ENCODE measurements at regions not wholly inside any gene's neighbourhood (a gene's known extent, or its start where the extent isn't known, plus 50 kb on each side); places are given as distances from the start of the nearest gene placed in this dataset.
"Not testable (repeated sequence)": the region's sequence is repeated elsewhere in the genome, so short reads cannot be mapped to it uniquely, and the experiment has no call there.

GRCh38 chr7:142579946-142580345 is 169.3 kb upstream of the PRSS1 start:
- intact Hi-C loops (cut with micrococcal nuclease), result loop anchor here (10.0 kb wide), 1 partner anchor 95 kb away; no protein-coding TSS in a partner anchor

GRCh38 chr7:142575351-142575750 is 173.9 kb upstream of the PRSS1 start:
- intact Hi-C loops (cut with micrococcal nuclease), result not testable (repeated sequence)

- intact Hi-C loops (cut with micrococcal nuclease), result no loop called here
Observed at GRCh38 chr7:142571581-142571980, 177.7 kb upstream of the PRSS1 start.

- intact Hi-C loops (cut with micrococcal nuclease), result no loop called here
Observed at GRCh38 chr7:142569851-142570250, 179.4 kb upstream of the PRSS1 start.

GRCh38 chr7:142568435-142569097 is 180.7 kb upstream of the PRSS1 start:
- intact Hi-C loops (cut with micrococcal nuclease), result no loop called here

- intact Hi-C loops (cut with micrococcal nuclease), result no loop called here
Observed at GRCh38 chr7:142567201-142568075, 181.8 kb upstream of the PRSS1 start.

GRCh38 chr7:142566271-142566670 is 183.0 kb upstream of the PRSS1 start:
- intact Hi-C loops (cut with micrococcal nuclease), result no loop called here

- intact Hi-C loops (cut with micrococcal nuclease), result not testable (repeated sequence)
Observed at GRCh38 chr7:142564125-142564524, 185.1 kb upstream of the PRSS1 start.

- intact Hi-C loops (cut with micrococcal nuclease), result no loop called here
Observed at GRCh38 chr7:142563470-142563869, 185.8 kb upstream of the PRSS1 start.

GRCh38 chr7:142562688-142563087 is 186.6 kb upstream of the PRSS1 start:
- intact Hi-C loops (cut with micrococcal nuclease), result no loop called here

- intact Hi-C loops (cut with micrococcal nuclease), result not testable (repeated sequence)
Observed at GRCh38 chr7:142561396-142561795, 187.9 kb upstream of the PRSS1 start.

- intact Hi-C loops (cut with micrococcal nuclease), result not testable (repeated sequence)
Observed at GRCh38 chr7:142560770-142561169, 188.5 kb upstream of the PRSS1 start.

GRCh38 chr7:142560166-142560565 is 189.1 kb upstream of the PRSS1 start:
- intact Hi-C loops (cut with micrococcal nuclease), result no loop called here

- intact Hi-C loops (cut with micrococcal nuclease), result loop anchor here (1.0 to 5.0 kb wide), 4 partner anchors 23 to 253 kb away; no protein-coding TSS in a partner anchor
Observed at GRCh38 chr7:142557971-142558582, 191.2 kb upstream of the PRSS1 start.

GRCh38 chr7:142556740-142557139 is 192.5 kb upstream of the PRSS1 start:
- intact Hi-C loops (cut with micrococcal nuclease), result loop anchor here (5.0 kb wide), 1 partner anchor 46 kb away; no protein-coding TSS in a partner anchor

GRCh38 chr7:142554560-142555532 is 194.4 kb upstream of the PRSS1 start:
- intact Hi-C loops (cut with micrococcal nuclease), result loop anchor here (5.0 kb wide), 1 partner anchor 47 kb away; no protein-coding TSS in a partner anchor

GRCh38 chr7:142553216-142553615 is 196.1 kb upstream of the PRSS1 start:
- intact Hi-C loops (cut with micrococcal nuclease), result no loop called here

- intact Hi-C loops (cut with micrococcal nuclease), result no loop called here
Observed at GRCh38 chr7:142548978-142549377, 200.3 kb upstream of the PRSS1 start.

- intact Hi-C loops (cut with micrococcal nuclease), result no loop called here
Observed at GRCh38 chr7:142546452-142546851, 202.8 kb upstream of the PRSS1 start.

- intact Hi-C loops (cut with micrococcal nuclease), result no loop called here
Observed at GRCh38 chr7:142542942-142543341, 206.3 kb upstream of the PRSS1 start.

GRCh38 chr7:142542105-142542504 is 207.2 kb upstream of the PRSS1 start:
- intact Hi-C loops (cut with micrococcal nuclease), result no loop called here
